ENCODE measurements at regions not wholly inside any gene's neighbourhood (a gene's known extent, or its start where the extent isn't known, plus 50 kb on each side); places are given as distances from the start of the nearest gene placed in this dataset.

DNA sequence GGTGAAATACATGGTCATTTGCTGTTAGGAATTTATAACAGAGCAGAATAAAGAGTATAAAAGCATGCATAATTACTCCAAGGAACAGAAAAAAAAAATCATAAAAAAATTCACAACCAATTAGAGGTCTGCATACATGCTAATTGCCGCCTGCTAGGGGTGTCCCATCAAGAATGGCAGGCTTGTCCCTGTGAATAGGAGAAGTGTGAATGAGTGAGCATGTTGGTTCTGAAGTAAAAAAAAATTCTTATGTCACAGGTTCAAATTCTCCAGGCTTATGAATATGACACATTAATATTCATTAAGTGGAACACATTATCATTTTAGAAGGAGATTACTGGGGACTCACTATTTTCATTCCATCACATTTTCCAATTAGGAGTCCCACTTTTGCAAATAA, 822.7 kb downstream of the NTRK3 start:
- Histone ChIP-seq H3K9me3 (peaks cover 0 to 11% (median 0%) of the 10 kb centered on the region in 11 donors), H3K27me3 (no peaks in the 10 kb centered on the region), H3K36me3 (no peaks in the 10 kb centered on the region), H3K27ac (no peak overlapping the region), H3K4me1 (no peaks in the 10 kb centered on the region), H3K4me3 (no peak overlapping the region)
- intact Hi-C loops (cut with DNase I): no loop called here
- WGBS, 2 donors: 69 to 81% methylated on average over 1 of the region's 1 CpG
- ATAC-seq (no peak), DNase-seq (no peak)
- TF ChIP-seq, protein P1, sequence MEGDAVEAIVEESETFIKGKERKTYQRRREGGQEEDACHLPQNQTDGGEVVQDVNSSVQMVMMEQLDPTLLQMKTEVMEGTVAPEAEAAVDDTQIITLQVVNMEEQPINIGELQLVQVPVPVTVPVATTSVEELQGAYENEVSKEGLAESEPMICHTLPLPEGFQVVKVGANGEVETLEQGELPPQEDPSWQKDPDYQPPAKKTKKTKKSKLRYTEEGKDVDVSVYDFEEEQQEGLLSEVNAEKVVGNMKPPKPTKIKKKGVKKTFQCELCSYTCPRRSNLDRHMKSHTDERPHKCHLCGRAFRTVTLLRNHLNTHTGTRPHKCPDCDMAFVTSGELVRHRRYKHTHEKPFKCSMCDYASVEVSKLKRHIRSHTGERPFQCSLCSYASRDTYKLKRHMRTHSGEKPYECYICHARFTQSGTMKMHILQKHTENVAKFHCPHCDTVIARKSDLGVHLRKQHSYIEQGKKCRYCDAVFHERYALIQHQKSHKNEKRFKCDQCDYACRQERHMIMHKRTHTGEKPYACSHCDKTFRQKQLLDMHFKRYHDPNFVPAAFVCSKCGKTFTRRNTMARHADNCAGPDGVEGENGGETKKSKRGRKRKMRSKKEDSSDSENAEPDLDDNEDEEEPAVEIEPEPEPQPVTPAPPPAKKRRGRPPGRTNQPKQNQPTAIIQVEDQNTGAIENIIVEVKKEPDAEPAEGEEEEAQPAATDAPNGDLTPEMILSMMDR (IDR thresholded peaks at IDR 0.05): no peak

GRCh38 chr15:87429754-87430153, 826.8 kb downstream of the NTRK3 start:
- intact Hi-C loops (cut with DNase I): no loop called here
- Histone ChIP-seq H3K4me3 (no peak overlapping the region), H3K9me3 (no peaks in the 10 kb centered on the region), H3K4me1 (no peaks in the 10 kb centered on the region), H3K27ac (no peak overlapping the region), H3K36me3 (no peaks in the 10 kb centered on the region), H3K27me3 (no peaks in the 10 kb centered on the region)
- DNase-seq: no peak
- no peak for ATAC-seq
- TF ChIP-seq, protein P1 (IDR thresholded peaks at IDR 0.05): no peak
- 57 to 63% methylated on average over 1 of the region's 1 CpG for WGBS, 2 donors

- Histone ChIP-seq H3K36me3 (no peaks in the 10 kb centered on the region), H3K4me3 (no peak overlapping the region), H3K4me1 (no peaks in the 10 kb centered on the region), H3K27ac (no peak overlapping the region), H3K9me3 (no peaks in the 10 kb centered on the region), H3K27me3 (no peaks in the 10 kb centered on the region)
- ATAC-seq (no peak), DNase-seq (no peak)
- WGBS, 2 donors: 39 to 57% methylated on average over 2 of the region's 2 CpGs
- intact Hi-C loops (cut with DNase I): no loop called here
- TF ChIP-seq, protein P1 (IDR thresholded peaks at IDR 0.05): no peak
Measured at GRCh38 chr15:87420017-87420416, 836.5 kb downstream of the NTRK3 start.

DNA sequence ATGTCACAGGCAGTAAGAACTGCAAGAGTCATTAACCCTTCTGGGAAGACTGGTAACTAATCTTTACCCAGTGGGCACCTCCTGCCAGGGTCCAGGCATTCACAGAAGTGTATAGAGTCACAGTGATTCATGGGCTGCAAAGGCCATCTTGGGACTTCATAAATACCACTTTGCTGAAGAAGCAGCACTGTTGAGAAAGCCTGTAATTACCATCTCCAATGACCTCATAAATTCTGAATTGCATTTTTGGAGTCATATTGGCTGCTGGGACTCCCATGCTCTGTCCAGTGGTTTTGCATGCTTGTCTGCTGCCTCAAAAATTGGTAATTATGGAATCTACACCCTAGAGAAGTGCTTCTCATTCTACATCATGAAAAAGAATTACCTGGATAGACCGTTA, 837.2 kb downstream of the NTRK3 start:
- Histone ChIP-seq H3K36me3 (no peaks in the 10 kb centered on the region), H3K27ac (no peak overlapping the region), H3K4me1 (no peaks in the 10 kb centered on the region), H3K9me3 (no peaks in the 10 kb centered on the region), H3K4me3 (no peak overlapping the region), H3K27me3 (no peaks in the 10 kb centered on the region)
- TF ChIP-seq, protein P1 (IDR thresholded peaks at IDR 0.05): no peak
- DNase-seq (no peak), ATAC-seq (no peak)
- 81 to 83% methylated on average over 1 of the region's 1 CpG for WGBS, 2 donors
- intact Hi-C loops (cut with DNase I): no loop called here
